Prostate gland (tissue), 2 donors: ENCODE measurements at regions not wholly inside any gene's neighbourhood (a gene's known extent, or its start where the extent isn't known, plus 50 kb on each side); places are given as distances from the start of the nearest gene placed in this dataset.

Experiments used
- POLR2A ChIP-seq: fragments of 450-650 bp; IDR thresholded peaks from one replicate; pipeline ENCODE4 v1.6.1; 2016; ENCODE audit warnings: antibody characterized with exemption, mild to moderate bottlenecking
- POLR2AphosphoS5 ChIP-seq: sonication (generic); formaldehyde crosslinking; IDR thresholded peaks from one replicate; pipeline ENCODE4 v1.6.1; 2017; ENCODE audit warnings: antibody characterized with exemption
- TF ChIP-seq, protein P1 (sequence below), 4 experiments: fragments of 200-600 bp in 2 of 4; fragments of 450-650 bp in 2 of 4; sonication (generic) in 2 of 4; IDR thresholded peaks; 1 replicate in 3 of 4; 2 replicates in 1 of 4; pipeline ENCODE4 v1.5.1; 2016 to 2019; ENCODE audit warnings: antibody characterized with exemption in 4 of 4, mild to moderate bottlenecking in 2 of 4, moderate library complexity in 2 of 4

GRCh38 chr9:24899463-24899862 is 353.8 kb upstream of the IZUMO3 start:
- TF ChIP-seq, protein P1, sequence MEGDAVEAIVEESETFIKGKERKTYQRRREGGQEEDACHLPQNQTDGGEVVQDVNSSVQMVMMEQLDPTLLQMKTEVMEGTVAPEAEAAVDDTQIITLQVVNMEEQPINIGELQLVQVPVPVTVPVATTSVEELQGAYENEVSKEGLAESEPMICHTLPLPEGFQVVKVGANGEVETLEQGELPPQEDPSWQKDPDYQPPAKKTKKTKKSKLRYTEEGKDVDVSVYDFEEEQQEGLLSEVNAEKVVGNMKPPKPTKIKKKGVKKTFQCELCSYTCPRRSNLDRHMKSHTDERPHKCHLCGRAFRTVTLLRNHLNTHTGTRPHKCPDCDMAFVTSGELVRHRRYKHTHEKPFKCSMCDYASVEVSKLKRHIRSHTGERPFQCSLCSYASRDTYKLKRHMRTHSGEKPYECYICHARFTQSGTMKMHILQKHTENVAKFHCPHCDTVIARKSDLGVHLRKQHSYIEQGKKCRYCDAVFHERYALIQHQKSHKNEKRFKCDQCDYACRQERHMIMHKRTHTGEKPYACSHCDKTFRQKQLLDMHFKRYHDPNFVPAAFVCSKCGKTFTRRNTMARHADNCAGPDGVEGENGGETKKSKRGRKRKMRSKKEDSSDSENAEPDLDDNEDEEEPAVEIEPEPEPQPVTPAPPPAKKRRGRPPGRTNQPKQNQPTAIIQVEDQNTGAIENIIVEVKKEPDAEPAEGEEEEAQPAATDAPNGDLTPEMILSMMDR (IDR thresholded peaks at IDR 0.05): no peak
- TF ChIP-seq POLR2A (no peak), POLR2AphosphoS5 (no peak)
